ENCODE measurements at regions not wholly inside any gene's neighbourhood (a gene's known extent, or its start where the extent isn't known, plus 50 kb on each side); places are given as distances from the start of the nearest gene placed in this dataset.

DNA sequence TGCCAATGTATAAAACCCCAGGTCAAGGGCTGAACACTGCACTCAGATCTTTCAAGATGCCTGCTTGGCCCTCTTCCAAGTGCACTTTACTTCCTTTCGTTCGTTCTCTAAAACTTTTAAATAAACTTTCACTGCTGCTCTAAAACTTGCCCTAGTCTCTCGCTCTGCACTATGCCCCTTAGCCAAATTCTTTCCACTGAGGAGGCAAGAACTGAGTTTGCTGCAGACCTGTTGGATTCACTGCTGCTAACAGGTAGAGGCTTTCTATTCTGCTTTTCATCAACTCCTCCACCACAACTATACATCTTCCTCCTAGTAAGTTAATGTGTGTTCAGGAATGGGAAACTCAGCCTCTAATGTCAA, 467.9 kb downstream of the MBD2 start:
- WGBS, 2 donors = 30 to 32% methylated on average over 3 of the region's 3 CpGs
- Histone ChIP-seq H3K9me3 (no peaks in the 10 kb centered on the region), H3K27ac (no peak overlapping the region), H3K4me3 (replicated peaks in 1 of 3) (no peak overlapping the region), H3K4me1 (no peaks in the 10 kb centered on the region), H3K27me3 (no peaks in the 10 kb centered on the region), H3K36me3 (no peaks in the 10 kb centered on the region)
- intact Hi-C loops (cut with DNase I) = no loop called here
- DNase-seq = no peak
- no peak for TF ChIP-seq POLR2A (IDR thresholded peaks at IDR 0.05)
- TF ChIP-seq, protein P1, sequence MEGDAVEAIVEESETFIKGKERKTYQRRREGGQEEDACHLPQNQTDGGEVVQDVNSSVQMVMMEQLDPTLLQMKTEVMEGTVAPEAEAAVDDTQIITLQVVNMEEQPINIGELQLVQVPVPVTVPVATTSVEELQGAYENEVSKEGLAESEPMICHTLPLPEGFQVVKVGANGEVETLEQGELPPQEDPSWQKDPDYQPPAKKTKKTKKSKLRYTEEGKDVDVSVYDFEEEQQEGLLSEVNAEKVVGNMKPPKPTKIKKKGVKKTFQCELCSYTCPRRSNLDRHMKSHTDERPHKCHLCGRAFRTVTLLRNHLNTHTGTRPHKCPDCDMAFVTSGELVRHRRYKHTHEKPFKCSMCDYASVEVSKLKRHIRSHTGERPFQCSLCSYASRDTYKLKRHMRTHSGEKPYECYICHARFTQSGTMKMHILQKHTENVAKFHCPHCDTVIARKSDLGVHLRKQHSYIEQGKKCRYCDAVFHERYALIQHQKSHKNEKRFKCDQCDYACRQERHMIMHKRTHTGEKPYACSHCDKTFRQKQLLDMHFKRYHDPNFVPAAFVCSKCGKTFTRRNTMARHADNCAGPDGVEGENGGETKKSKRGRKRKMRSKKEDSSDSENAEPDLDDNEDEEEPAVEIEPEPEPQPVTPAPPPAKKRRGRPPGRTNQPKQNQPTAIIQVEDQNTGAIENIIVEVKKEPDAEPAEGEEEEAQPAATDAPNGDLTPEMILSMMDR (IDR thresholded peaks at IDR 0.05) = no peak

DNA sequence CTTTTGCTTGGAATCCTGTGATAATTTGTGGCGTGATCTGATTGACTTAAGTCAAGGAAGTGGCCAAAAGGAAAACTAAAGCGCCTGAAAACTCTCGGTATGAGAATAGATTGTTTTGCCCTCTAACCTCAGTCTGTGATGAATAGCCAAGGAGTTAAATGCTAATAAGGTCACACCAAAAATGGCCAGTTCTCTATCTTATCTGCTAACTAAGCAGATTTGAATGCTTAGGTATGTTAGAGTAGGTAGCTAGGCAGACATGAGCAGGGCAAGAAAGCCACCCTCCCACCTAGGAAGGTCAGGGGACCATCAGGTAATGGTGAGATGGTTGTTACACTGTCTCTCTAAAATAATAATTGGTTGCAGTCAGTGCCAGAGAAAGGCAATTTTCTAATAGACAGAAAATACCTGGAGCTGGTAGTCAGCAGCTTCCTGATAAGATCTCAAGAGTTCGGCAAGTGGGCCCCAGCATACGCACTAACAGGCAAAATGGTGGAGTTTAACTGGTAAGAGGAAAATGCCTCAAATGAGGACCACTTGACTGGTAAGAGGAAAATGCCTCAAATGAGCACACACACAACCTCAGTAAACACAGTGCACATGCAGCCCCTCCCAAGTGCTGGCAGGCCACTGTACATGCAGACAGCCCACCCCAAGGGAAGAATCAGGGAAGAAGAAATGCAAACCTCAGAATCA, 468.4 kb downstream of the MBD2 start:
- TF ChIP-seq, protein P1 (IDR thresholded peaks at IDR 0.05) = no peak
- TF ChIP-seq POLR2A (IDR thresholded peaks at IDR 0.05) = no peak
- 33 to 45% methylated on average over 5 of the region's 5 CpGs for WGBS, 2 donors
- no peak for DNase-seq
- no peaks in the 10 kb centered on the region for H3K9me3 ChIP-seq
- no peak overlapping the region for H3K27ac ChIP-seq
- intact Hi-C loops (cut with DNase I) = no loop called here
- no peaks in the 10 kb centered on the region for H3K27me3 ChIP-seq
- H3K4me3 ChIP-seq (replicated peaks in 1 of 3) = no peak overlapping the region
- H3K36me3 ChIP-seq = no peaks in the 10 kb centered on the region
- H3K4me1 ChIP-seq = no peaks in the 10 kb centered on the region

DNA sequence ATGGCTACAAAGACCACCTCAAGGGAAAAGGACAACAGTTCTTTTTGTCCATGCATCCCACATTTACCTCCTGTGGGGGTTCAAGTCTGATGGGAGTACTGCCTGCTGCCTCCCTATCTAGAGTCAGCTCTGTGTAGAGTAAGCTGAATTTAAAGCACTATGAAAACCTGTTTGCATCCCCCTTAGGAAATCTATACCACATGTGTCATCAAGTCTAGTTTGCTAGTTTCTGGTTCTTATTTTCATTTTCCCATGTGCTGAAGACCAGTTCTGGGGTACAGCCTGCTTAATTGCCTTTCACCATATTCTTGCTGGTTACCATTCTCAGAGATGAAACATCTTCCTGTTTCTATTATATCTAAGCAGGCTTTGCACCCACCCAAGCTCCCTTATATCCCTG, 470.3 kb downstream of the MBD2 start:
- no peak for TF ChIP-seq POLR2A (IDR thresholded peaks at IDR 0.05)
- TF ChIP-seq, protein P1 (IDR thresholded peaks at IDR 0.05) = no peak
- no peak for DNase-seq
- H3K9me3 ChIP-seq = no peaks in the 10 kb centered on the region
- no peaks in the 10 kb centered on the region for H3K4me1 ChIP-seq
- no peak overlapping the region for H3K4me3 ChIP-seq (replicated peaks in 1 of 3)
- no peaks in the 10 kb centered on the region for H3K36me3 ChIP-seq
- intact Hi-C loops (cut with DNase I) = no loop called here
- H3K27me3 ChIP-seq = no peaks in the 10 kb centered on the region
- H3K27ac ChIP-seq = no peak overlapping the region

DNA sequence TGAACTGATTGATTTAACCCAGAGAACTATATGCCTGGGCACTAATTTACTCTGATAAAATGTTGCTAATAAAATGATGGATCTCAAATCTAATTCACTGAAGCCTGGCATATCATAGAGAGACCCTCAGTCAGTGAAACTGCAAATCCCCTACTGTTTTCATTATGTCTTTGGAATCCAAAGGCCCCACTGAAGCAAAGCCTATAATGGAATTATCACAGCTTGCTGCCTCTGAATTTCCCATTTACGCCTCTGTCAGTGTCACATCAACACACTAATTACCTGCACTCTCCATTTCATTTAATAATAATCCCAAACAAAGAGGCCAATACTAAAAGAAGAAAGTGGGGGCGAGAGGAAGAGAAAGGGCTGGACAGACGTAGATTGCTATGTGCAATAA, 470.9 kb downstream of the MBD2 start:
- no peak overlapping the region for H3K4me3 ChIP-seq (replicated peaks in 1 of 3)
- H3K36me3 ChIP-seq = no peaks in the 10 kb centered on the region
- intact Hi-C loops (cut with DNase I) = no loop called here
- 84 to 87% methylated on average over 3 of the region's 3 CpGs for WGBS, 2 donors
- H3K4me1 ChIP-seq = no peaks in the 10 kb centered on the region
- no peaks in the 10 kb centered on the region for H3K9me3 ChIP-seq
- TF ChIP-seq, protein P1 (IDR thresholded peaks at IDR 0.05) = no peak
- no peak for TF ChIP-seq POLR2A (IDR thresholded peaks at IDR 0.05)
- no peak for DNase-seq
- H3K27ac ChIP-seq = no peak overlapping the region
- no peaks in the 10 kb centered on the region for H3K27me3 ChIP-seq

DNA sequence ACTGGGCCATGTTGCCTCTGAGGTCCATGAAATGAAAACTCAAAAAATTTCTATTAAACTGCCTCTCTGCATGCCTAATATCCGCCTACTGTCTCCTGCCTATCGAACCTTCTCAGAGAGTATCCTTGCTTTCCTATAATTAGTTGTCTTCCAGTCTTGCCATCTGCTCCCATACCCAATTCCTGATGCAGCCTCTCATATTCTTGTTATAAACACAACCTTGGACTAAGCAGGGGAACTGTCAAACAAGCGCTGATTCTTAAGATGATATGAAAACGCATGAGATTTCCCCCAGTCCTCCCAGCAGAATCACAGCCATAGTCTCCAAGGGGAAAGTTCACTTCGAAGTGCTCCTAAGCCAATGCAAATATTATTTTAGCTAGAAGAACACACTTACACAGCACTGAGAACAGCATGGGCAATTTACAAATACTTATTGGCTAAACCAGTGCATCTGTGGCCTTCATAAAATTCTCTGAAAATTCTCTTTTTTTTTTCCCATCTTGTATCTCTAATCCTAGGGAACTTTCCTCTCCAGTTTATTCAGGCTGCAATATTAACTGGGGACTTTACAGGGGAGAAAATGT, 471.6 kb downstream of the MBD2 start:
- no peaks in the 10 kb centered on the region for H3K9me3 ChIP-seq
- no peak overlapping the region for H3K4me3 ChIP-seq (replicated peaks in 1 of 3)
- intact Hi-C loops (cut with DNase I) = no loop called here
- H3K36me3 ChIP-seq = no peaks in the 10 kb centered on the region
- no peaks in the 10 kb centered on the region for H3K27me3 ChIP-seq
- TF ChIP-seq, protein P1 (IDR thresholded peaks at IDR 0.05) = no peak
- no peak for TF ChIP-seq POLR2A (IDR thresholded peaks at IDR 0.05)
- DNase-seq = no peak
- no peaks in the 10 kb centered on the region for H3K4me1 ChIP-seq
- no peak overlapping the region for H3K27ac ChIP-seq
- WGBS, 2 donors = 25 to 27% methylated on average over 5 of the region's 5 CpGs

All from thyroid gland (tissue), 4 donors.